ENCODE measurements at regions not wholly inside any gene's neighbourhood (a gene's known extent, or its start where the extent isn't known, plus 50 kb on each side); places are given as distances from the start of the nearest gene placed in this dataset.

- DNase-seq (ENCODE audit: low read depth in 1 of 2, low spot score in 1 of 2) = no peak
- no peak for TF ChIP-seq JUND (IDR thresholded peaks at IDR 0.05; ENCODE audit: low read depth)
- in situ Hi-C loops (cut with HindIII; ENCODE audit: low pct_unique_long_range_greater_than_20kb, low sequenced_read_pairs) = no loop called here
These were observed 87.9 kb upstream of the SMYD2 start for GRCh38 chr1:214192825-214193643.

DNA sequence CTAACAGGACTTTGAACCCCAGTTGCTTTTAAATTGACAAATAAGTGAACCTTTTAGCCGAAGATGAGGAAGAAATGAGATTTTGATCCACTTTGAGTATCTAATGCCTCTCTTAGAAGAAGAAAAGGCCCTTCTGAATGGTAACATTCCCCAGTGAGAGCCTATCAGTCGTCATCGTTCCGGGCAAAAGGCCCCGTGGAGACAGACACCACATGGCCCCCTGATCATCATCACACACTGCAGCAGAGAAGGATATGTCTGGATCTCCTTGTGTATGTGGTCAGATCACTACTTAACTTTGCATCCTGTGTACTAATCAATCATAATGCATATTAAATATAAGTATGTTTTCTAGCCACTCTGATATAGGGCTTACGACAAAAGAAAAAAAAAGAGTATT, 87.3 kb upstream of the SMYD2 start:
- DNase-seq (ENCODE audit: low read depth in 1 of 2, low spot score in 1 of 2) = no peak
- in situ Hi-C loops (cut with HindIII; ENCODE audit: low pct_unique_long_range_greater_than_20kb, low sequenced_read_pairs) = no loop called here
- TF ChIP-seq JUND (IDR thresholded peaks at IDR 0.05; ENCODE audit: low read depth) = no peak

GRCh38 chr1:214198571-214198970, 82.4 kb upstream of the SMYD2 start:
- in situ Hi-C loops (cut with HindIII; ENCODE audit: low pct_unique_long_range_greater_than_20kb, low sequenced_read_pairs) = no loop called here
- no peak for TF ChIP-seq JUND (IDR thresholded peaks at IDR 0.05; ENCODE audit: low read depth)
- DNase-seq (ENCODE audit: low read depth in 1 of 2, low spot score in 1 of 2) = no peak

GRCh38 chr1:214199585-214199984, 81.4 kb upstream of the SMYD2 start:
- in situ Hi-C loops (cut with HindIII; ENCODE audit: low pct_unique_long_range_greater_than_20kb, low sequenced_read_pairs) = no loop called here
- no peak for DNase-seq (ENCODE audit: low read depth in 1 of 2, low spot score in 1 of 2)
- no peak for TF ChIP-seq JUND (IDR thresholded peaks at IDR 0.05; ENCODE audit: low read depth)

DNA sequence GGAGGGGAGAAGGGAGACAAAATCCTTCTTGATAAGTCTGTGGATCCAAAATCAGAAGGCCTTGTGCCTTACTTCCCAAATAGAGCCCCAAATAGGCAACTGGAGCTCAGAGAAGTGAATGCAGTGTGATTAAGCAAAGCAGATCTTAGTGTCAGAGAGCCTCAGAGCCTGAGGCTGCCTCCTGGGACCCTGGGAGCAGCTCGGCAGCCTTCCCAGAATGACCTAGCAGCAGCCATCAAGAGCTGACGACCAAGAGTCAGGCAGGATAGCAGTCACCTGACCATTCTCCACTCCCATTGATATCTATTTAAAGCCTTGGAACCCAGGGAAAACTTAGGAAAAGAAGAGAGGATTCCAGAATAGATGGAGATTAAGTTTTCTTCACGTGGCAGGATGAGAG, 78.0 kb upstream of the SMYD2 start:
- in situ Hi-C loops (cut with HindIII; ENCODE audit: low pct_unique_long_range_greater_than_20kb, low sequenced_read_pairs) = no loop called here
- TF ChIP-seq JUND (IDR thresholded peaks at IDR 0.05; ENCODE audit: low read depth) = no peak
- DNase-seq (ENCODE audit: low read depth in 1 of 2, low spot score in 1 of 2) = no peak

GRCh38 chr1:214205053-214205452, 75.9 kb upstream of the SMYD2 start:
- in situ Hi-C loops (cut with HindIII; ENCODE audit: low pct_unique_long_range_greater_than_20kb, low sequenced_read_pairs) = no loop called here
- no peak for TF ChIP-seq JUND (IDR thresholded peaks at IDR 0.05; ENCODE audit: low read depth)
- DNase-seq (ENCODE audit: low read depth in 1 of 2, low spot score in 1 of 2) = no peak

DNA sequence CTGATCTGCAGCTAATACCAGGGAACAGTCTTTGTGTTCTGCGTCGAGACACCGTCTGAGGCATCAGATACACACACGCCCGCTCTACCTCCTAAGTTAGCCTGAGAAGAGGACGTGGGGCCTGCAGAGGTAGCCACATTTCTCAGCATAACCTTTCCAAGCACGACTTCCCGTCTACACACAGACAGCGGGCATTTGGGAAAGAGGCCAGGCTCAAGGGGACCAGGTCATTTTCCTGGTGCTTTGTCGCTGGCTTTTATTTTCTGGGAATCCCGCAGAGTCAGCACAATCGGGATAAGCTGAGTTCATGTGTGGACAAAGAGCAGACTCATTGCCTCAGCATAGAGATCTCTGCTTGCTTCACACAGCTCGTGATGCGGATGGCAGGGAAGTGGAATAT, 72.5 kb upstream of the SMYD2 start:
- in situ Hi-C loops (cut with HindIII; ENCODE audit: low pct_unique_long_range_greater_than_20kb, low sequenced_read_pairs) = no loop called here
- no peak for TF ChIP-seq JUND (IDR thresholded peaks at IDR 0.05; ENCODE audit: low read depth)
- no peak for DNase-seq (ENCODE audit: low read depth in 1 of 2, low spot score in 1 of 2)

DNA sequence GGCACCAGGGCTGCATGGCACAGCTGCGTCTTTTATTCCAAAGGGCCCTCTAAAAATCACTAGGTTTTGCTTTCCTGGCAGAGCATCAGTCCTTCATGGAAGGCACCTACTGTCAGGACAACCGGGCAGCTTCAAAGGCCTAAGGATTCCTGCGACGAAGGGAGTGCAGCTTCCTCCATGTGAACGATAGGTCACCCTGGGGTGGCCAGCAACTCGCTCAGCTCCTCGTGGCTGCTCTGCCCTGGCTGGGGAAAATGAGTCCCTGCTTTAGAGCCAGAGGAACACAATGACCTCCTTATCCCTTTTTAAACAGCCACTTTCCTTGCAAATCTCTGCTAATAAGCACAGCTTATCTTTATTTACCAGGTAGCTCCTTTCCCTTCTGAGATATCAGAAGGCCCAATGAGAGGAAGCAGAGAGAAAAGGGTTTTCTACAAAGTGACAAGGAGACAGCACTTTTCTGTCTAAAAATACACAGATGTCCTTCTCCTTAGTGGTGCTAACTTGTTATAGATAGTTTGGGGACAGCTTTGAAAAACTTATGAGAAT, 71.6 kb upstream of the SMYD2 start:
- in situ Hi-C loops (cut with HindIII; ENCODE audit: low pct_unique_long_range_greater_than_20kb, low sequenced_read_pairs) = no loop called here
- TF ChIP-seq JUND (IDR thresholded peaks at IDR 0.05; ENCODE audit: low read depth) = no peak
- no peak for DNase-seq (ENCODE audit: low read depth in 1 of 2, low spot score in 1 of 2)

GRCh38 chr1:214213136-214213535, 67.8 kb upstream of the SMYD2 start:
- peak in 1 of 2 experiments; percentile 36 for DNase-seq (ENCODE audit: low read depth in 1 of 2, low spot score in 1 of 2)
- no peak for TF ChIP-seq JUND (IDR thresholded peaks at IDR 0.05; ENCODE audit: low read depth)
- in situ Hi-C loops (cut with HindIII; ENCODE audit: low pct_unique_long_range_greater_than_20kb, low sequenced_read_pairs) = no loop called here

- TF ChIP-seq JUND (IDR thresholded peaks at IDR 0.05; ENCODE audit: low read depth) = no peak
- in situ Hi-C loops (cut with HindIII; ENCODE audit: low pct_unique_long_range_greater_than_20kb, low sequenced_read_pairs) = no loop called here
- DNase-seq (ENCODE audit: low read depth in 1 of 2, low spot score in 1 of 2) = no peak
These were observed 66.1 kb upstream of the SMYD2 start for GRCh38 chr1:214214851-214215250.

GRCh38 chr1:214215583-214215982, 65.4 kb upstream of the SMYD2 start:
- in situ Hi-C loops (cut with HindIII; ENCODE audit: low pct_unique_long_range_greater_than_20kb, low sequenced_read_pairs) = no loop called here
- TF ChIP-seq JUND (IDR thresholded peaks at IDR 0.05; ENCODE audit: low read depth) = no peak
- peak in 1 of 2 experiments; percentile 44 for DNase-seq (ENCODE audit: low read depth in 1 of 2, low spot score in 1 of 2)

DNA sequence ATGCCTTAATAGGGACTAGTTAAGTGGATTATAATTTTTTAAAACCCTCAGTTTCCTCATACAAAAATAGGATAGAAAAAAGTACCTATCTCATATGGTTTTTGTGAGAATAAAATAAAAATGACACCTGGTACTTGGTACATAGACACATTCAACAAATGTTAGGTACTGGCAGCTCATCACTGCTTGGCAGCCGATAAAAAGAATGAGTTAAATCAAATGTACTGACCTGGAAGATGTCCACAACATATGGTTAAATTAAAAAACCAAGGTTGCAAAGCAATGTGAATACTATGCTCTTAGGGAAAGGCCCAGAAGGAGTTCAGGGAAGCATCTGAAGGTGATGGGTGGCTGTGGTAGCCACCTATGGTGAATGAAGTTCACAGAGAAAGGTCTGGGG, 64.9 kb upstream of the SMYD2 start:
- peak in 1 of 2 experiments; percentile 33 for DNase-seq (ENCODE audit: low read depth in 1 of 2, low spot score in 1 of 2)
- in situ Hi-C loops (cut with HindIII; ENCODE audit: low pct_unique_long_range_greater_than_20kb, low sequenced_read_pairs) = no loop called here
- no peak for TF ChIP-seq JUND (IDR thresholded peaks at IDR 0.05; ENCODE audit: low read depth)

GRCh38 chr1:214216779-214217178, 64.2 kb upstream of the SMYD2 start:
- TF ChIP-seq JUND (IDR thresholded peaks at IDR 0.05; ENCODE audit: low read depth) = peak; percentile 99
- in situ Hi-C loops (cut with HindIII; ENCODE audit: low pct_unique_long_range_greater_than_20kb, low sequenced_read_pairs) = no loop called here
- peak; percentile 33 to 100 for DNase-seq (ENCODE audit: low read depth in 1 of 2, low spot score in 1 of 2)

Measured in T47D (cell line).